ENCODE measurements at regions not wholly inside any gene's neighbourhood (a gene's known extent, or its start where the extent isn't known, plus 50 kb on each side); places are given as distances from the start of the nearest gene placed in this dataset.
A peak's percentile ranks its signal among the peaks of the same experiment; 100 is the strongest.

GRCh38 chr3:154933581-154933980, 146.5 kb upstream of the MME start:
- H3K9me3 ChIP-seq (ENCODE audit: low read depth): no peaks in the 10 kb centered on the region
- H3K36me3 ChIP-seq: no peaks in the 10 kb centered on the region
- H3K4me1 ChIP-seq (ENCODE audit: low read depth): no peaks in the 10 kb centered on the region
- H3K27ac ChIP-seq: no peak overlapping the region
- DNase-seq (ENCODE audit: low read depth in 1 of 2, low spot score in 1 of 2): no peak
- TF ChIP-seq CTCF (IDR thresholded peaks at IDR 0.05; ENCODE audit: low read depth, low read length): no peak
- no peaks in the 10 kb centered on the region for H3K27me3 ChIP-seq
- H3K4me3 ChIP-seq: no peak overlapping the region

GRCh38 chr3:154932633-154933032, 147.5 kb upstream of the MME start:
- H3K9me3 ChIP-seq (ENCODE audit: low read depth): no peaks in the 10 kb centered on the region
- DNase-seq (ENCODE audit: low read depth in 1 of 2, low spot score in 1 of 2): no peak
- no peaks in the 10 kb centered on the region for H3K27me3 ChIP-seq
- no peaks in the 10 kb centered on the region for H3K36me3 ChIP-seq
- H3K4me1 ChIP-seq (ENCODE audit: low read depth): no peaks in the 10 kb centered on the region
- no peak overlapping the region for H3K27ac ChIP-seq
- no peak overlapping the region for H3K4me3 ChIP-seq
- no peak for TF ChIP-seq CTCF (IDR thresholded peaks at IDR 0.05; ENCODE audit: low read depth, low read length)

- Histone ChIP-seq H3K4me1 (ENCODE audit: low read depth) (no peaks in the 10 kb centered on the region), H3K36me3 (no peaks in the 10 kb centered on the region), H3K27me3 (no peaks in the 10 kb centered on the region), H3K9me3 (ENCODE audit: low read depth) (no peaks in the 10 kb centered on the region), H3K4me3 (no peak overlapping the region), H3K27ac (no peak overlapping the region)
- DNase-seq (ENCODE audit: low read depth in 1 of 2, low spot score in 1 of 2): peak in 1 of 2 donors; percentile 6
- no peak for TF ChIP-seq CTCF (IDR thresholded peaks at IDR 0.05; ENCODE audit: low read depth, low read length)
These were observed 148.6 kb upstream of the MME start for GRCh38 chr3:154931484-154931883.

GRCh38 chr3:154926721-154927120, 153.4 kb upstream of the MME start:
- DNase-seq (ENCODE audit: low read depth in 1 of 2, low spot score in 1 of 2): no peak
- Histone ChIP-seq H3K4me1 (ENCODE audit: low read depth) (no peaks in the 10 kb centered on the region), H3K36me3 (no peaks in the 10 kb centered on the region), H3K27me3 (no peaks in the 10 kb centered on the region), H3K9me3 (ENCODE audit: low read depth) (no peaks in the 10 kb centered on the region), H3K4me3 (no peak overlapping the region), H3K27ac (no peak overlapping the region)
- TF ChIP-seq CTCF (IDR thresholded peaks at IDR 0.05; ENCODE audit: low read depth, low read length): no peak

- Histone ChIP-seq H3K4me3 (no peak overlapping the region), H3K36me3 (no peaks in the 10 kb centered on the region), H3K27ac (no peak overlapping the region), H3K27me3 (no peaks in the 10 kb centered on the region), H3K4me1 (ENCODE audit: low read depth) (no peaks in the 10 kb centered on the region), H3K9me3 (ENCODE audit: low read depth) (no peaks in the 10 kb centered on the region)
- no peak for DNase-seq (ENCODE audit: low read depth in 1 of 2, low spot score in 1 of 2)
- no peak for TF ChIP-seq CTCF (IDR thresholded peaks at IDR 0.05; ENCODE audit: low read depth, low read length)
These were observed 158.8 kb upstream of the MME start for GRCh38 chr3:154921351-154921750.

- H3K4me1 ChIP-seq (ENCODE audit: low read depth): no peaks in the 10 kb centered on the region
- no peaks in the 10 kb centered on the region for H3K9me3 ChIP-seq (ENCODE audit: low read depth)
- no peaks in the 10 kb centered on the region for H3K27me3 ChIP-seq
- no peak for DNase-seq (ENCODE audit: low read depth in 1 of 2, low spot score in 1 of 2)
- H3K4me3 ChIP-seq: no peak overlapping the region
- H3K27ac ChIP-seq: no peak overlapping the region
- TF ChIP-seq CTCF (IDR thresholded peaks at IDR 0.05; ENCODE audit: low read depth, low read length): no peak
- H3K36me3 ChIP-seq: no peaks in the 10 kb centered on the region
These were observed 160.9 kb upstream of the MME start for GRCh38 chr3:154919226-154919625.

All from cardiac muscle cell (in vitro differentiated cells and primary cell).